Skeletal muscle tissue (tissue), 3 donors: ENCODE measurements at regions not wholly inside any gene's neighbourhood (a gene's known extent, or its start where the extent isn't known, plus 50 kb on each side); places are given as distances from the start of the nearest gene placed in this dataset.

Source experiments
- H3K27ac ChIP-seq: one replicate; pipeline ENCODE4 v1.7.0; 2013; ENCODE audit warnings: mild to moderate bottlenecking, low read depth, low read length, inconsistent platforms
- H3K27me3 ChIP-seq, 3 donors: one replicate each; pipeline ENCODE4 v1.7.0; 2013; ENCODE audit warnings: low read length in 3 of 3; ENCODE audit not compliant: control insufficient read depth in 3 of 3, insufficient read depth in 3 of 3
- H3K36me3 ChIP-seq, 3 donors: one replicate each; pipeline ENCODE4 v1.7.0; 2013; ENCODE audit warnings: low read length in 3 of 3; ENCODE audit not compliant: control insufficient read depth in 3 of 3, insufficient read depth in 3 of 3
- H3K4me1 ChIP-seq, 3 donors: one replicate each; pipeline ENCODE4 v1.7.0; 2013; ENCODE audit warnings: low read length in 3 of 3, mild to moderate bottlenecking in 3 of 3; ENCODE audit not compliant: control insufficient read depth in 3 of 3, insufficient read depth in 3 of 3
- H3K4me3 ChIP-seq, 3 donors: one replicate each; pipeline ENCODE4 v1.7.0; 2013; ENCODE audit warnings: low read length in 3 of 3
- H3K9ac ChIP-seq, 3 donors: one replicate each; pipeline ENCODE4 v1.7.0; 2013; ENCODE audit warnings: low read length in 3 of 3, mild to moderate bottlenecking in 3 of 3, moderate library complexity in 2 of 3, low read depth in 1 of 3
- H3K9me3 ChIP-seq, 3 donors: one replicate each; pipeline ENCODE4 v1.7.0; 2013; ENCODE audit warnings: low read length in 3 of 3; ENCODE audit not compliant: control insufficient read depth in 3 of 3
- donor health status: Osteomylitis.

- Histone ChIP-seq H3K4me3 (no peak overlapping the region), H3K27me3 (no peaks in the 10 kb centered on the region), H3K9me3 (no peaks in the 10 kb centered on the region), H3K27ac (no peak overlapping the region), H3K9ac (no peak overlapping the region), H3K4me1 (no peaks in the 10 kb centered on the region), H3K36me3 (no peaks in the 10 kb centered on the region)
Measured at GRCh38 chr3:135757421-135757820, 208.1 kb upstream of the PPP2R3A start.

GRCh38 chr3:135758961-135759360, 206.6 kb upstream of the PPP2R3A start:
- H3K9ac ChIP-seq = no peak overlapping the region
- H3K9me3 ChIP-seq = no peaks in the 10 kb centered on the region

DNA sequence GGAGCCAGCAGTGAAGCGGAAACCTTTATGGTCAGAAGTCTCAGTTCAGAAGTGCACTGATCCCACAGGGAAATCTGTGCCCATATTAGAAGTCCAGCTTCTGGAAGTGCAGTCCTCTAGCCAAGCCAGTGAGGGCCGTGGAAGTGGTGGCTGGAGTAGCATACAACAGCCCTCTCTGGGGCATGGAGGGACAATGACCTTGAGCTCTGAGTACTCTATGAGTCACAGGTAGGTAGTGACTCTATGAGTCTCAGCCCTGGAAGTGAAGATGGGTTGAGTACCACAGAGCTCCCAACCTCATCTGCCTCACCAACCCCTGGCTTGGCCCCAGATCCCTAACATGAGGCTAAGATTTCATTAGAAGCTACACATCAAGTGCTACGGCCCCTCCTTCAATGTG, 205.9 kb upstream of the PPP2R3A start:
- no peaks in the 10 kb centered on the region for H3K4me1 ChIP-seq
- no peak overlapping the region for H3K27ac ChIP-seq
- H3K9ac ChIP-seq = no peak overlapping the region
- no peaks in the 10 kb centered on the region for H3K27me3 ChIP-seq
- H3K4me3 ChIP-seq = no peak overlapping the region
- no peaks in the 10 kb centered on the region for H3K9me3 ChIP-seq
- no peaks in the 10 kb centered on the region for H3K36me3 ChIP-seq

More at GRCh38 chr3:135758961-135759360, 206.6 kb upstream of the PPP2R3A start:
- Histone ChIP-seq H3K4me1 (no peaks in the 10 kb centered on the region), H3K27me3 (no peaks in the 10 kb centered on the region), H3K36me3 (no peaks in the 10 kb centered on the region), H3K27ac (no peak overlapping the region), H3K4me3 (no peak overlapping the region)

DNA sequence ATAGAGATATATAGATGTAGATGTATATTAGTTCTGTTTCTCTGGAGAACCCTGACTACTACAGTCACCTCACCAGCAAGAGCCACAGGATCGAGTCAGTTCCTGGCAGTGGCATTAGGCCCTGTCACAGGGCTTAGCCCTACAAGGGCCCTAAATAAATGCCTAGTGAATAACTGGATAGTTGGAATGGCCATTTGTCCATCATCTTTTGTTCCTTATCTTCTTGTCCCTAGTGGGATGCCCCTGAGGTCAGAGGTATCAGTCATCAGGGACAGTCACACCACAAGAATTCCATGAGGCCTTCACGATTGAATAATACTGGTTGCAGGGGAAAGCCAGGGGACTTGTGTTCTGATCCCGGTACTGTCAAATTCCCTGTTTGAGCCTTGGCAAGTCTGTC, 204.9 kb upstream of the PPP2R3A start:
- no peaks in the 10 kb centered on the region for H3K27me3 ChIP-seq
- H3K36me3 ChIP-seq = no peaks in the 10 kb centered on the region
- H3K27ac ChIP-seq = no peak overlapping the region
- H3K9me3 ChIP-seq = no peaks in the 10 kb centered on the region
- no peak overlapping the region for H3K9ac ChIP-seq
- H3K4me1 ChIP-seq = no peaks in the 10 kb centered on the region
- H3K4me3 ChIP-seq = no peak overlapping the region

DNA sequence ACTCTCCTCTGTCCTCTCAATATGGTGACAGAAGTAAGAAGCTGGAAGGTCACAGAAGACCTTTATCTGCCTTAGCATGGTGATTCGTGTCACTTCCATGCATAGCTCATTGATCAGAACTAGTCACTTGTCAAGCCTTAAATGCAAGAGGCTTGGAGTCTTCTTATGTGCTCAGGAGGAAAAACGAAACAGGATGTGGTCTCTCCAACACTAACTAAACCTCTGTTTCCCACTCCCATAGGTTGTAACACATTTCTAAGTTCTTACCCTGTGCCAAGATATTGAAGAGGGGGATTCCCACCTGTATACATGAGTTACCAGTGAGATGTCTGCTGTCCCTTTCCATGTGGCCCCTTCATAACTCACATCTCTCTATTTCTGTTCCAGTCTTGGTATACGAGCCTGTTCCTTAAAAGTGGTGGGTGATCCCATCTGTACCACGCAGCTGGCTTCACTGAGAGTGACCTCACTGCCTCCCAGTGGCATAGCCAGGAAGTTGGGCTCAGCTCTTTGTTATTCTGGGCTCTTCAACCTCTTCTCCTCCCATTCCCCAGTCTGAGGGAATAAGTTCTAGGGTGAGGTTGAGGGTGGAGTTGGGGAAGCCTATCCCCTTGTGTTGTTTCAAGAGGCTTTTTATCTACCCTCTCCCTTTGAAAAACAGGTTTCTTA, 203.2 kb upstream of the PPP2R3A start:
- Histone ChIP-seq H3K9me3 (no peaks in the 10 kb centered on the region), H3K36me3 (no peaks in the 10 kb centered on the region), H3K4me3 (no peak overlapping the region), H3K4me1 (no peaks in the 10 kb centered on the region), H3K9ac (no peak overlapping the region), H3K27ac (no peak overlapping the region), H3K27me3 (no peaks in the 10 kb centered on the region)

GRCh38 chr3:135766115-135766514, 199.4 kb upstream of the PPP2R3A start:
- Histone ChIP-seq H3K27me3 (no peaks in the 10 kb centered on the region), H3K9me3 (no peaks in the 10 kb centered on the region), H3K27ac (no peak overlapping the region), H3K4me1 (no peaks in the 10 kb centered on the region), H3K36me3 (no peaks in the 10 kb centered on the region), H3K4me3 (no peak overlapping the region), H3K9ac (no peak overlapping the region)

- no peaks in the 10 kb centered on the region for H3K36me3 ChIP-seq
Measured at GRCh38 chr3:135771760-135772159, 193.8 kb upstream of the PPP2R3A start.

DNA sequence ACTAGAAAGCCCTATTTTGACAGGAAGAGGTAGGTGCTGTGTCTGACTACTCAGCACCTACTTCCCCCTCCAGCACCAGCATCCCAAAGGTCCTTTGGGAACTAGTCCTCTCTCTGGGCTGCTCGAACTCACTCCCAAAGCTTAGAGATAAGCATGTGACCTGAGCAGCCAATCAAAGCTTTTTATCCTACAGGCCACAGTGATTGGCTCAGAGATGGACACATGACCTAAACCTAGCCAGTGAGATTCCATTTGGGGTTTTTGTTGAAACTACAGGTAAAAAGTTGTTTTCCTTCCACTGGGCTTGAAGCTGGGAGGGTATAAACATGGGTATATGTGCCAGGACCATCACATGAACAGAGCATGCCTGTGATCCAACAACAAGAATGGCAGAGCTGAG, 186.5 kb upstream of the PPP2R3A start:
- Histone ChIP-seq H3K4me3 (no peak overlapping the region), H3K9me3 (no peaks in the 10 kb centered on the region), H3K27me3 (no peaks in the 10 kb centered on the region), H3K4me1 (no peaks in the 10 kb centered on the region), H3K9ac (no peak overlapping the region), H3K36me3 (no peaks in the 10 kb centered on the region), H3K27ac (no peak overlapping the region)

More at GRCh38 chr3:135771760-135772159, 193.8 kb upstream of the PPP2R3A start:
- Histone ChIP-seq H3K9me3 (no peaks in the 10 kb centered on the region), H3K27ac (no peak overlapping the region), H3K9ac (no peak overlapping the region), H3K4me1 (no peaks in the 10 kb centered on the region), H3K4me3 (no peak overlapping the region), H3K27me3 (no peaks in the 10 kb centered on the region)

DNA sequence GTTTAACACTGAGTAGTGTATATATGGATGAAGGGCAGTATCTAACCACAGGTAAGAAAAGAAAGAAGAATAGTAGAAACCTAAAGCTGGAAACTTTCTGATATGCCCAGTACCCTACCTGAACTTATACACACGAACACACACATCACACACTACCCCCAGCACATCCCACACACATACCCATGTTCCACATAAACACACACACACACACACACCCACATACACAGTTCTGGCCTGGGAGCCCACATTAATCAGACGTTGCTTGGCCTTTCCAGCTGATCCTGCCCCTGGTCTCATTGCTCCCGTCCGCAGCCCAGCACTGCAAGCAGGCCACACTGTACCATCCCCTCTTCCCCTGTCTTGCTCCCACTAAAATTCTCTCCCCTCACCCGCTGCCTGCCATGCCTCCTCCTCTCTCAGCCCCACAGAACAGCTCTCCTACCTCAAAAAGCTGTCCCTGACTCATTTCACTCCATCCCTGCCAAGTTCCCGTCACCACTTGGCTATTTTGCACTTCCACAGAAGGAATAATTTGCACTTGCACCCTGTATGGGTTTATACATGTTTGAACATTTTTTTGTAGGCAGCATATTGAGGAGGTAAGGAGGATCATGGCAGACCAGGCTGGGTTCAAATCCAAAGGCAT, 185.8 kb upstream of the PPP2R3A start:
- Histone ChIP-seq H3K27ac (no peak overlapping the region), H3K4me1 (no peaks in the 10 kb centered on the region), H3K9ac (no peak overlapping the region), H3K4me3 (no peak overlapping the region), H3K27me3 (no peaks in the 10 kb centered on the region), H3K9me3 (no peaks in the 10 kb centered on the region), H3K36me3 (no peaks in the 10 kb centered on the region)

GRCh38 chr3:135781026-135781815, 184.3 kb upstream of the PPP2R3A start:
- Histone ChIP-seq H3K27ac (no peak overlapping the region), H3K4me3 (no peak overlapping the region), H3K27me3 (no peaks in the 10 kb centered on the region)

More at GRCh38 chr3:135781026-135781815, 184.3 kb upstream of the PPP2R3A start:
- no peak overlapping the region for H3K9ac ChIP-seq
- no peaks in the 10 kb centered on the region for H3K4me1 ChIP-seq
- no peaks in the 10 kb centered on the region for H3K9me3 ChIP-seq
- no peaks in the 10 kb centered on the region for H3K36me3 ChIP-seq
